OCI-LY1 (cell line): ENCODE measurements at regions not wholly inside any gene's neighbourhood (a gene's known extent, or its start where the extent isn't known, plus 50 kb on each side); places are given as distances from the start of the nearest gene placed in this dataset.

ENCODE experiments used
- CTCF ChIP-seq: fragments of 200-600 bp; sonication (generic), shearing (Covaris generic); IDR thresholded peaks from 2 replicates; pipeline ENCODE4 v1.5.1; 2017; ENCODE audit warnings: mild to moderate bottlenecking, antibody characterized with exemption, low read length, moderate library complexity, mixed read lengths
- EZH2 ChIP-seq: fragments of 200-600 bp; sonication (generic), shearing (Covaris generic); IDR thresholded peaks from 2 replicates; pipeline ENCODE4 v1.8.0; 2017; ENCODE audit warnings: borderline replicate concordance, mixed run types, mild to moderate bottlenecking, antibody characterized with exemption, low read length, moderate library complexity, mixed read lengths

- no peak for TF ChIP-seq CTCF
- no peak for TF ChIP-seq EZH2
Measured at GRCh38 chr1:238239343-238239742, 348.6 kb upstream of the ZP4 start.
